ENCODE measurements at regions not wholly inside any gene's neighbourhood (a gene's known extent, or its start where the extent isn't known, plus 50 kb on each side); places are given as distances from the start of the nearest gene placed in this dataset.

DNA sequence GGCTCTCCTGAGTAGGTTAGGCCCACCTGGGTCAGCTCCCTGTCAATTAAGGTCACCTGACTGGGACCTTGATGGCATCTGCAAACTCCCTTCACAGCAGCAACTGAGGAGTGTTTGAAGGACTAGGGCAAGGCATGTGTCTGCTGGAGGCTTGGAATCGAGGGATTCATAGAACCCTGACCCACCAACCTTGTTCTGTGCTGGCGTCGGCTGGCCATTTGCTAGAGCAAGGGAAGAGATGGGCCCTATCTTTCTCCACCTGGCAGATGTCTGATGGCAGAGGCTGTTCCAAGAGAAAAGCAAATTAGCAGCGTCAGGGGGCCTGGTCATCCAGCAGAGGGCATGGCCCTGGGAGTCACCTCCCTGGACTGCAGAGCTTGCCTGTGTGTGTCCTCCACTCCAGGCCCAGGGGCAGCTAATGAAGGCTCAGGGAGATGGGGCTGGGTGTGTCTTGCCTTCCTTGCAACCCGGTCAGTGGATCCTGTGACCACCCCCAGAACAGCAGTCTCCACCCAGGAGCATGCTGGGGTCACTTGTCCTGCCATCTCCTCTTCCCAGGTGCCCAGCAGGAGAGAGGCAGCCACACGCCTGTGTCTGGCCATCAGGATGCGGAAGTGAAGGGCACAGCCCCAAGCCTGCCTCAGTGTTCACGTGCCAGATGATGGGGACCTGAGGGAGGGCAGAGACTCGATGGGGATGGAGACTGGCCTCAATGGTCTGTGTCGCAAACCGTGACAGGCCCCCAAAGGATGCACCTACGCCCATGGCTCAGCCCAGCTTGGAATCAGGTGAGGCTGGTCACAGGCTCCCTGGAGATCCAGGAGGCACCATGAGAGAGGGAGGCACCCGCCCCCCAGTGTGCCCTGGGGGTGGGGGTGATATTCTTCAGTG lies 53.9 kb downstream of the BARX1 start:
- Histone ChIP-seq H3K36me3 (ENCODE audit: control insufficient read depth, insufficient read depth, low read length) (no peaks in the 10 kb centered on the region), H3K4me3 (ENCODE audit: low read depth, low read length) (no peak overlapping the region), H3K27ac (ENCODE audit: low read depth, low read length) (no peak overlapping the region), H3K9ac (ENCODE audit: low read depth, low read length) (no peak overlapping the region), H3K9me3 (ENCODE audit: control insufficient read depth, insufficient read depth, low read length) (no peaks in the 10 kb centered on the region), H3K27me3 (ENCODE audit: control insufficient read depth, insufficient read depth, low read length) (no peaks in the 10 kb centered on the region), H3K4me1 (ENCODE audit: control insufficient read depth, insufficient read depth, low read length) (no peaks in the 10 kb centered on the region)

DNA sequence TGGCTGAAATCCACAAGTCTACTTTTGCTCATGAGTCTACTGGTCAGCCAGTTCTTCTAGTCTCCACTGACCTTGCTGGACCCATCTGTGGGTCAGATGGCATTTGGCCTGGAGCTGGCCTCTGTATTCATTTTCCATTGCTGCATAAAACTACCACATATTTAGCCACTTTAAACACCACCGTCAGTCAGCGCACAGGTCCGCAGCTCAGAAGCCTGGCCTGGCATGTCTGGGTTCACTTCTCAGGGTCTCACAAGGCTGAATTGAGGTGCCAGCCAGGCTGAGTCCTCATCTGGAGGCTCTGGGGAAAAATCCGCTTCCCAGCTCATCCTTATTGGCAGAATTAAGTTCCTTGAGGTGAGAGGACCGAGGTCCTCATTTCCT lies 54.7 kb downstream of the BARX1 start:
- Histone ChIP-seq H3K27me3 (ENCODE audit: control insufficient read depth, insufficient read depth, low read length) (no peaks in the 10 kb centered on the region), H3K9me3 (ENCODE audit: control insufficient read depth, insufficient read depth, low read length) (no peaks in the 10 kb centered on the region), H3K36me3 (ENCODE audit: control insufficient read depth, insufficient read depth, low read length) (no peaks in the 10 kb centered on the region), H3K4me1 (ENCODE audit: control insufficient read depth, insufficient read depth, low read length) (no peaks in the 10 kb centered on the region), H3K9ac (ENCODE audit: low read depth, low read length) (no peak overlapping the region), H3K4me3 (ENCODE audit: low read depth, low read length) (no peak overlapping the region), H3K27ac (ENCODE audit: low read depth, low read length) (no peak overlapping the region)

DNA sequence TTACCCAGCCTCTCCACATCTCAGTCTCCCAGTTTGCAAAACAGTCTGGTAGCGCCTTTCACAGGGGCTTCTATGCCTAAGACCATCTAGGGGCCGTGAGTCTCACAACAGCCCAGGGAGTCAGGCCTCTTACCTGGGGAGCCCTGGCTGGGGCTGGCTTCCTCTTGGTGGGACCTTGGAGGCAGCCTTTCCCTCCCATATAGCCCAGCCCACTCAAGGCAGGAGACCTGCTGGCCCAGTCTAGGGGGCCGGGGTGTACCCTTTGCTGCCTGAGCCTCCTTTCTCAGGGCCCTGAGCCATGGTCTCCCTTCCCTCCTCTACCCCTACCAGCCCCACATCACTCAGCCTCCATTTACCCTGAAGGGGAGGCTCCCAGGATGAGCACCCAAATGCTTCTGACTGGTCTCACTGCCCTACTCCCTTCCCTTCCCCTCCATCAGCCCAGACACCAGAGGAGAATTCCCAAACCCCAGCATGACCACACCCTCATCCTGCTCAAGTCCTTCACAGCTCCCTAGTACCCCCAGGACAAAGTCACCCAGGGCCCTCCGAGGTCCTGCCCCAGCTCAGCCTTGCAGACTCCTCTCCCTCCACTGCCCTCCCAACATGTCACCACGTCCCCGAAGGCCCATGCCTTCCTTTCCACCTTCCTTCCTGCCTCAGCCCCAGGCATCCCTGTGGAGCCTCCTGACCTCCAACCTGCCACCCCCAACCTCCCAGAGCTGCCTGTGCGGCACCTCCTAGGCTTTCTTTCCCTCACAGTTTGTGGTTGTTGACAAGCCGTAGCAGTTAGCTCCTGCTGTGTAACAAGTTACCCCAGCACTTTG lies 55.3 kb downstream of the BARX1 start:
- no peak overlapping the region for H3K27ac ChIP-seq (ENCODE audit: low read depth, low read length)
- H3K36me3 ChIP-seq (ENCODE audit: control insufficient read depth, insufficient read depth, low read length): no peaks in the 10 kb centered on the region
- H3K4me3 ChIP-seq (ENCODE audit: low read depth, low read length): no peak overlapping the region
- no peaks in the 10 kb centered on the region for H3K4me1 ChIP-seq (ENCODE audit: control insufficient read depth, insufficient read depth, low read length)
- H3K27me3 ChIP-seq (ENCODE audit: control insufficient read depth, insufficient read depth, low read length): no peaks in the 10 kb centered on the region
- no peak overlapping the region for H3K9ac ChIP-seq (ENCODE audit: low read depth, low read length)
- H3K9me3 ChIP-seq (ENCODE audit: control insufficient read depth, insufficient read depth, low read length): no peaks in the 10 kb centered on the region

DNA sequence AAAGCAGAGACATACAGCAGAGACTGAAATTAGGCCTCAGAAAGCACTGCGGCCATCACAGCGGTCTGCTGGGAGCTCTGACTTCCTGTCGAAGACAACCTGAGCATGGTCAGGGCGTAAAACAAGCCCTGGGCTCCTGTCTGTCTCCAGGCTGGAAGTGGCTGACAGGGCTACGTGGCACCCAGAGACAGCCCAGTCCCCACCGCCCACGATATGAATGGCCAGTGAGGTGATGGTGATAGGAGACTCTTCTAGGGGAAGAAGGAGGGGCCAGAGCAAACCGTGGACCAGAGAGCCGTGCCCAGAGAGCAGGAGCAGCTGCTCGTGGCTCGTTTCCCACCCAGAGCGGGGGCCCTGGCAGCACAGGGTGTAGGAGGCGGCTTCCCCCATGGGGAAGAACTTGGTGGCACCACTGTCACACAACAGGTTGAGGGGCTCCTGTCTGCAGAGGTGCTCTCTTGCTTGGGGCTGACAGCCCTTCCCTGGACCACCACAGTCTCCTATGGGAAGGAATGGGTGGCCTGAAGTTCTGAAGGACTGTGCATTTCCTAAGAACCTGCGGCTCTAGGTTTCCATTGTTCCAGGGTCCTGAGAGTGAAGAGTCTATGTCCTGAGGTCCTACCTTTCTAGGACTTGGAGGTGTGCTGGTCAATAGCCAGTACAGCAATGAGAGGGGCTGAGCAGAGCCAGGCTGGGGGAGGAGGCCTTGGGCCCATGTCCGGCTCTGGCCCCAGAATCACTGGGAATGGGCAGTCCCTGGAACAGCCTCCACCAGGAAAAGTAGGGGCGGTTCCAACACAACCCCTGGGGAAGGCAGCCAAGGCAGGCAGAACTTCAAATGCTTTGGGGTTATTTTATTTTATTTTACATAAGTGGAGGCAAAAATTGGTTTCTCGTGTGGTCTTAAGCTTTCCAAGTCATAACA lies 56.4 kb downstream of the BARX1 start:
- Histone ChIP-seq H3K9me3 (ENCODE audit: control insufficient read depth, insufficient read depth, low read length) (no peaks in the 10 kb centered on the region), H3K4me3 (ENCODE audit: low read depth, low read length) (no peak overlapping the region), H3K4me1 (ENCODE audit: control insufficient read depth, insufficient read depth, low read length) (no peaks in the 10 kb centered on the region), H3K27ac (ENCODE audit: low read depth, low read length) (no peak overlapping the region), H3K27me3 (ENCODE audit: control insufficient read depth, insufficient read depth, low read length) (no peaks in the 10 kb centered on the region), H3K9ac (ENCODE audit: low read depth, low read length) (no peak overlapping the region), H3K36me3 (ENCODE audit: control insufficient read depth, insufficient read depth, low read length) (no peaks in the 10 kb centered on the region)

DNA sequence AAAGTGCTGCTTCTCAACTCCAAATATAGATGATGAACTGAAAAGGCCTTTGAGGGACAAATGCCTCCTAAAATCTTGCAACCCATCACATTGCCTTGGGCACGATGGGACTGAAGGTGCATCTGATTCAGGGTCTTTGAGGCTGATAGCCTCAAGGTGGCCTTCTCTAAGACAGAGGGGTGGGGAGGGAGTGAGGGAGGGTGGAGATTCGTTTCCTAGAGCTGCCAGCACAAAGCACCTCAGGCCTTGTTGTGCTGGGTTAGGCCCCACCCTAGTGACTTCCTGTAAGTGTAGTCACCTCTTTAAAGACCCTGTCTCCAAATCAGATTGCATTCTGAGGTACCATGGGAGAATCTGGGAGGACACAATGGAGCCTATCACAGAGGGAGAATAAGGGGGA lies 57.1 kb downstream of the BARX1 start:
- Histone ChIP-seq H3K36me3 (ENCODE audit: control insufficient read depth, insufficient read depth, low read length) (no peaks in the 10 kb centered on the region), H3K9ac (ENCODE audit: low read depth, low read length) (no peak overlapping the region), H3K4me3 (ENCODE audit: low read depth, low read length) (no peak overlapping the region), H3K4me1 (ENCODE audit: control insufficient read depth, insufficient read depth, low read length) (no peaks in the 10 kb centered on the region), H3K9me3 (ENCODE audit: control insufficient read depth, insufficient read depth, low read length) (no peaks in the 10 kb centered on the region), H3K27ac (ENCODE audit: low read depth, low read length) (no peak overlapping the region), H3K27me3 (ENCODE audit: control insufficient read depth, insufficient read depth, low read length) (no peaks in the 10 kb centered on the region)

DNA sequence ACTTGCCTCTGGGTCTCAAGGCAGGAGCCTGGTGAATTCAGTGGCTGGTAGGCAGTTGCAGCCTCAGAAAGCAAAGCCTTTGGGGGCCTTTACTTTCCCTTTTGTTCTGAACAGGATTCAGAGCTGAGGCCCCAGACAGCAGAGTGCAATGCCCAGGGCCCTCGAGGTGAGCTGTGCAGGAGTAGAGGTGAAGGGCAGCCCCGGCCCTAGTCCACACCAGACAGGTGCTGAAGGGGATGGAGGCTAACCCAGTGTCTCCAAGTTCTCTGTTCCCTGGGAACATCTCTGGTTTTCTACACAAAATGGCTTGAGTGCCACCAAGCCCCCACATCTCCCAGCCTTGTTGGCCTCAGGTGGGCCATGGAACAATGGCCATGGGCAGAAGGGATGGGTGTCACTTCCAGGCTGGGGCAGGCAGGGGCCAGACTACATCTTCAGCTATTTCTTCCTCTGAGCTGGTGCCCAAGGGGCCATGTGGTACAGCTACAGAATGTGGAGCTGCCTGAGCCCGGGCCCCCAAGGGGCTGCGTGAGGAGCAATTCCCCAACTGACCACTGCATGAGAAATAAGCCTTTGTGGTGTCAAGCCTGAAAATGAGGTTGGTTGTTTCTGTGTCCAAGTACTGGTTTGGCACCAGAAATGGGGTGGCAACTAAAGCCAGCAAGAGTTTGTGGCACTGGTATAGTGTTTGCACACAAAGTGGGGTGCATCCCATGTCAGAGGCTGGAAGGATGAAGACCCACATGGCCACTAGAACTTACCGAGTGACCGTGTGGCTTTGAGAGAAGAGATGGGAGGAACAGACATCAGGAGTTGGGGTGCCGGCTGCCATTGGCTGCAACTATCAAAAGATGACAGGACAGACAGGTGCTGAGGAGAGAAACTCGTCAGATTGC lies 57.8 kb downstream of the BARX1 start:
- Histone ChIP-seq H3K36me3 (ENCODE audit: control insufficient read depth, insufficient read depth, low read length) (no peaks in the 10 kb centered on the region), H3K4me1 (ENCODE audit: control insufficient read depth, insufficient read depth, low read length) (no peaks in the 10 kb centered on the region), H3K9me3 (ENCODE audit: control insufficient read depth, insufficient read depth, low read length) (peaks cover 2% of the 10 kb centered on the region; the same call in 1 of the 2 replicates), H3K4me3 (ENCODE audit: low read depth, low read length) (no peak overlapping the region), H3K27ac (ENCODE audit: low read depth, low read length) (no peak overlapping the region), H3K27me3 (ENCODE audit: control insufficient read depth, insufficient read depth, low read length) (no peaks in the 10 kb centered on the region), H3K9ac (ENCODE audit: low read depth, low read length) (no peak overlapping the region)

DNA sequence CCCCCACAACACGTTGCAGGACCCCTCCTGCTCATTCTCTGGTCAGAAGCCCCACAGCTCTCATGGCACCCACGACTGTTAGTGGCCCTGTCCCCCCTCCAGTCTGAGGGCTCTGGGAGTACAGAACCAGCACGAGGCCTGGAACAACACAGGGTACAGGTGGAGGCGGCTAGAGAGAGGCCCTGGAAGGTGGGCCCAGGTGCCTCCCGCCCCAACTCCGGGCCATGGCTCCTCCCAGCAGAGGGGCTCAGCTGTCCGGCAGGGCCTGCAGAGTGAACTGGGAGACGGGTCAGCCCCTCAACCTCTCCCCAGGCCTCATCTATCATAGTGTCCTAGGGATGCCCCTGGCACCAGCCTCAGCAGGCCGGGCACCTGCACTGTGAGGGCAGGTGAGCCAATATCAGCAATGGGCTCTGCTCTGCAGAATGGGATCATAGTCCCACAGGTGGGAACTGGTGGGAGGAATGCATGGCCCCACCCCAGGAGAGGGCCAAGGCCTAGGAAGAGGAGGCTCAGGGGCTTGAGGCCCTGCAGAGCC lies 58.6 kb downstream of the BARX1 start:
- H3K27ac ChIP-seq (ENCODE audit: low read depth, low read length): no peak overlapping the region
- no peak overlapping the region for H3K4me3 ChIP-seq (ENCODE audit: low read depth, low read length)
- peaks cover 5% of the 10 kb centered on the region; the same call in 1 of the 2 replicates for H3K9me3 ChIP-seq (ENCODE audit: control insufficient read depth, insufficient read depth, low read length)
- no peaks in the 10 kb centered on the region for H3K4me1 ChIP-seq (ENCODE audit: control insufficient read depth, insufficient read depth, low read length)
- no peak overlapping the region for H3K9ac ChIP-seq (ENCODE audit: low read depth, low read length)
- no peaks in the 10 kb centered on the region for H3K36me3 ChIP-seq (ENCODE audit: control insufficient read depth, insufficient read depth, low read length)
- no peaks in the 10 kb centered on the region for H3K27me3 ChIP-seq (ENCODE audit: control insufficient read depth, insufficient read depth, low read length)

DNA sequence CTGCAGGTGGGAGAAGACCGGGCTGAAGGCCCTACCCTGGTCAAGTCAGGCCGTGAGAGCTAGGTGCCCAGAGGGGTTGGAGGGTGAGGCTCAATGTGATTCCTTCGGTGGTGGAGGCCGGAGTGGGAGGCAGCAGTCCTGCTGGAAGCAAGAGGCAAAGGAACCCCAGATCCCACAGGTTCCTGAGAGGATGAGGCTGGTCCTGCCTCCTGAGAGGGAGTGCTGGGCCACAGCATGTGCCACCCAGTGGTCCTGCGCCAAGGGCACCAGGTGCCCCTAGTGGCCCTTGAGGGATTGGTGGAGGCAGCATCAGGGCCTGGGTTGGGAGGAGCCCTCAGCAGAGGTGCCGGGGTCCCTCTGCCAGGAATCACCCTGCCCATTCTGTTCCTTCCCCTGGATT lies 59.1 kb downstream of the BARX1 start:
- H3K4me1 ChIP-seq (ENCODE audit: control insufficient read depth, insufficient read depth, low read length): no peaks in the 10 kb centered on the region
- H3K36me3 ChIP-seq (ENCODE audit: control insufficient read depth, insufficient read depth, low read length): no peaks in the 10 kb centered on the region
- H3K4me3 ChIP-seq (ENCODE audit: low read depth, low read length): no peak overlapping the region
- no peaks in the 10 kb centered on the region for H3K27me3 ChIP-seq (ENCODE audit: control insufficient read depth, insufficient read depth, low read length)
- peaks cover 5% of the 10 kb centered on the region; the same call in 1 of the 2 replicates for H3K9me3 ChIP-seq (ENCODE audit: control insufficient read depth, insufficient read depth, low read length)
- H3K9ac ChIP-seq (ENCODE audit: low read depth, low read length): no peak overlapping the region
- H3K27ac ChIP-seq (ENCODE audit: low read depth, low read length): no peak overlapping the region

DNA sequence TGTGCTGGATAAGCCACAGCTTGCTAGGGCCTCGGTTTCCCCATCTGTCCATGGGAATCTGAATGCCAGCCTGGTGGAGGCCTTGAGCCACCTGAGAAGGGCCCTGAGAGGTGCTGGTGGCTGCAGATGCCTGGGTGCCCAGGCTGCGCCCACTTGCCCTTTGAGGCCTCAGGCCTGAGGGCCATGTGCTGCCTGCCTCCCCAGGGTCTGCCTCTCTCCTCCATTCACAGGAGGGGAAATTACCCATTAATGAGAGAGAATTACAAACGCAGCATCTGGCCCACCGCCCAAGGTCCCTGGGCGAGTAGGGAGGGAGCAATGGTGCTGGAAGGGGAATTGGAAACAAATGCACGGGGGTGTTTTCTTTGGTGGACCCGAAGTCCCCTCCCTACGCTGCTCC lies 59.6 kb downstream of the BARX1 start:
- peaks cover 5% of the 10 kb centered on the region; the same call in 1 of the 2 replicates for H3K9me3 ChIP-seq (ENCODE audit: control insufficient read depth, insufficient read depth, low read length)
- no peak overlapping the region for H3K9ac ChIP-seq (ENCODE audit: low read depth, low read length)
- H3K27me3 ChIP-seq (ENCODE audit: control insufficient read depth, insufficient read depth, low read length): no peaks in the 10 kb centered on the region
- no peak overlapping the region for H3K27ac ChIP-seq (ENCODE audit: low read depth, low read length)
- H3K4me3 ChIP-seq (ENCODE audit: low read depth, low read length): no peak overlapping the region
- H3K36me3 ChIP-seq (ENCODE audit: control insufficient read depth, insufficient read depth, low read length): no peaks in the 10 kb centered on the region
- no peaks in the 10 kb centered on the region for H3K4me1 ChIP-seq (ENCODE audit: control insufficient read depth, insufficient read depth, low read length)

DNA sequence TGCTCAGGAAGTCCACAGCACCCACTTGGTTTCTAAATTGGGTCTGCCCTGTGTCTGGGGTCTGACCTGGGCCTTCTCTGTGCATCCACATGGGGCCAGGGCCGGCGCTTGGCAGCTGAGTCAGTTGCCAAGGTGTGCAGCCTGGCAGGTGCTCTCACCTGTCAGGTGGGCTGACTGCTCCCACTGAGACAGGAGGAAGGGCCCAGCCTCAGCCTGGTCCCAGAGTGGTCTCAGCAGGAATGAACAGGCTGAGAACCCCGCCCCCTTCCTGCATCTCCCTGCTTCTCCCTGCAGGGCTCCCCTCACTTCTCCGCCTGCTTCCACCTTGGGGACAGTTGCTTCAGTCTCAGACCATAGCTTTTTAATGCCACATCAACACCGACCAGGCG lies 60.5 kb downstream of the BARX1 start:
- Histone ChIP-seq H3K4me3 (ENCODE audit: low read depth, low read length) (no peak overlapping the region), H3K9me3 (ENCODE audit: control insufficient read depth, insufficient read depth, low read length) (peaks cover 5% of the 10 kb centered on the region; the same call in 1 of the 2 replicates), H3K36me3 (ENCODE audit: control insufficient read depth, insufficient read depth, low read length) (no peaks in the 10 kb centered on the region), H3K27ac (ENCODE audit: low read depth, low read length) (no peak overlapping the region), H3K9ac (ENCODE audit: low read depth, low read length) (no peak overlapping the region), H3K27me3 (ENCODE audit: control insufficient read depth, insufficient read depth, low read length) (no peaks in the 10 kb centered on the region), H3K4me1 (ENCODE audit: control insufficient read depth, insufficient read depth, low read length) (no peaks in the 10 kb centered on the region)

Measured in HUES48 (cell line).